ENCODE measurements at regions not wholly inside any gene's neighbourhood (a gene's known extent, or its start where the extent isn't known, plus 50 kb on each side); places are given as distances from the start of the nearest gene placed in this dataset.

DNA sequence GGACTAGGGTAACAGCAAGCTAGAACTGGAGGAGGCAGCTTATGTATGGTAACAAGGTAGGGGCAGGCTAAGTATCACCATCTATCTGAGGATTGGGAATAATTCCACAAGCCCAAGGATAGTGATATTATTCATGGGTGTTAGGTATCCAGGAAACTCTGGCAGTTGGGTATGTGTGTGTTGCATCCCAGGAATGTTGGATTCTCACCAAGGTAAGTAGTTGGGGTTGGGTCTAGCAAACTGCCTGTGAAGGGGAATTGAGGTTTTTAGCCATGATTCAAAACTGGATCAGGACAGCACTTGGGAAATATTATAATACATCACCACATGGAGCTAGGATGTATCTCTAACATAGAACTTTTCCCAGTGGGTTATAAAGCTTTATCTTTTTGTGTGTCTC lies 626.4 kb upstream of the GOLIM4 start:
- TF ChIP-seq CTCF (IDR thresholded peaks at IDR 0.05; ENCODE audit: low read length), result no peak
- TF ChIP-seq EZH2 (IDR thresholded peaks at IDR 0.05; ENCODE audit: borderline replicate concordance, low read length), result no peak
